ENCODE measurements at regions not wholly inside any gene's neighbourhood (a gene's known extent, or its start where the extent isn't known, plus 50 kb on each side); places are given as distances from the start of the nearest gene placed in this dataset.
"Not testable (repeated sequence)": the region's sequence is repeated elsewhere in the genome, so short reads cannot be mapped to it uniquely, and the experiment has no call there.

DNA sequence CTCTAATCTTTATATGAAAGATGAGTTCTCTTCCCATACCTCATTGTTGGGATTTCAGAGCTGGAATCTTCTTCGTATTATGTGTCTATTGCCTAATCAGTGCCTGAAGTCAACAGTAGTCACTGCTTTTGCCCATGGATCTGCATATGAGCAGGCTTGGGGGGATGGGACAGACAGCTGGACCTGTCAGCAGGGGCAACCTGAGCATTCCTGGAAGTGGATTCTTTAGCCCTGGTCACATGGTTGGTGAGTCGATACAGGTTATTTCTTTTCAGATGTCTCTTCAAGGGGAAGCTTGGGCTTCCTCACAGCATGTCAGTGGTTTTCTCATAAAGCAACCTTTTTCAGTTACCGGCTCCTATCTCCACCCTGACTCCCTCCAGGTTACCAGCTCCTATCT, 97.3 kb upstream of the RBM19 start:
- H3K9me3 Mint-ChIP-seq = no peaks in the 10 kb centered on the region
- H3K36me3 Mint-ChIP-seq = no peaks in the 10 kb centered on the region
- intact Hi-C loops (cut with micrococcal nuclease) = no loop called here
- CTCF ChIA-PET = no interaction called here
- peaks cover 5% of the 10 kb centered on the region for H3K27me3 Mint-ChIP-seq
- H3K4me1 Mint-ChIP-seq (ENCODE audit: low read depth) = no peaks in the 10 kb centered on the region
- DNase-seq = no peak
- no peak overlapping the region for H3K27ac Mint-ChIP-seq
- POLR2A ChIA-PET = no interaction called here
- H3K4me3 Mint-ChIP-seq = no peak overlapping the region

DNA sequence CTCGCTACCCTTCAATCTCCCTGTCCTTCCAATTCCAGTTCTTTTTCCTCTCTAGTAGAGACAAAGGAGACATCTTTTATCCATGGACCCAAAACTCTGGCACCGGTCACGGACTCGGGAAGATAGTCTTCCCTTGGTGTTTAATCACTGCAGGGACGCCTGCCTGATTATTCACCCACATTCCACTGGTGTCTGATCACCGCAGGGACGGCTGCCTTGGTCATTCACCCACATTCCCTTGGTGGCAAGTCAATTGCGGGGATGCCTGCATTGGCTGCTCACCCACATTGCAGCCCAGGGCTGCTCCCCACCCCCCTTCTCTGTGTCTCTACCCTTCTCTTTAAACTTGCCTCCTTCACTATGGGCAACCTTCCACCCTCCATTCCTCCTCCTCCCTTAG, 90.2 kb upstream of the RBM19 start:
- POLR2A ChIA-PET; H3K27ac Mint-ChIP-seq; H3K27me3 Mint-ChIP-seq; H3K9me3 Mint-ChIP-seq; H3K4me1 Mint-ChIP-seq (ENCODE audit: low read depth); intact Hi-C loops (cut with micrococcal nuclease); CTCF ChIA-PET; H3K36me3 Mint-ChIP-seq; H3K4me3 Mint-ChIP-seq; DNase-seq: not testable (repeated sequence)

DNA sequence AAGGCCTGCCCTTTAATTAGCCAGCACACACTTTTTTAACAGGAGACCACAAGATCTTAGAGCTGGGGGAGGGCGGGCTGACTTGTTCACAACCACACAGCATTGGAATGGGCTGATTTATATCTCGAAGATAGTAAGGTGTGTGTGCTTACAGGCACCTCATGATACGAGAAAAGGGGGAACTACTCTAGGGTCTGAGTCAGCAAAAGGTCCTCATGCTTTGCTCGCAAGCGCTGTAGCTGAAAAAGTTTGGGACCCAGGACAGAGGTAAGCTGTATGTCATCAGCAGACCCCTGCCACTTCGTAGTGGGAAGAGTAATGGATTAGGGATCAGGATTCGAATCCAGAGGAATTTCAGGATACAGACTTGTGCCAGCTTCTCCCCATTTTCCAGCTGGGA, 88.9 kb upstream of the RBM19 start:
- Mint-ChIP-seq H3K9me3 (no peaks in the 10 kb centered on the region), H3K4me3 (no peak overlapping the region), H3K4me1 (ENCODE audit: low read depth) (no peaks in the 10 kb centered on the region), H3K27ac (no peak overlapping the region), H3K27me3 (no peaks in the 10 kb centered on the region), H3K36me3 (no peaks in the 10 kb centered on the region)
- POLR2A ChIA-PET = no interaction called here
- intact Hi-C loops (cut with micrococcal nuclease) = no loop called here
- CTCF ChIA-PET = no interaction called here
- no peak for DNase-seq

DNA sequence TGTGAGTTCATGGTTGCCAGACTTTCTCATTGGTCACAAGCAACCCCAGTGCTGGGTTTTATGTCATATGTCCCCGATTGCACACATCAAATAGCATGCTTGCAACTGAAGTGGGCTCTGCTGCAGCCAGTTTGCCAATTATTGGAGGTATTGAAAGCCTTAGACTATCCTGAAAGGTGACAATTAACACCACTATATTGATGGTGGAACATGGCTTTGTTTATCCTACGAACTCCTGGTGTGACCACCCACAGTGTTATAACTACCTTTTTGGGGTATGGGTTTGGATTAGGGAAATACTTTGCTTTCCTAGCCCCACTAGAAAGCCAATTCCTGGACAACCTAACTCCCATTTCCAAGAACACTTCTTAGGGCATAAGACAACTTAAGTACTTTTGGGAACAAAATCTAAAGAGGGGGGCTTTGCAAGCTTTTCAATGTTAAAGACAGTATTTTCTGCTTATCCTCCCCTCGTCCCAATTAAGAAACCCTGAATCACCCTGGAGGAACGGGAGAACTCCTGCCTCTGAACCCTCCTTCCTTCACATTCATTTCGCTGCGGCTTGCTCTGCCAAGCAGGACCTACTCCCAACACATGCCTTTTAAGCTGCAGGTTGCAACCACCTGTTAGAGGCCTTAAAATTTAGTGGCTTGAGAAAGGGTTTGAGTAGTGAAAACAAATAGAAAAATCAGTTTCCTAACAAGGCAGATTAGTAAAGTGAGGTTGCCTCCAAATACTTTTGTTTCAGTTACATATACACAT, 80.3 kb upstream of the RBM19 start:
- Mint-ChIP-seq H3K27me3 (peaks cover 2% of the 10 kb centered on the region), H3K27ac (no peak overlapping the region), H3K36me3 (no peaks in the 10 kb centered on the region), H3K9me3 (no peaks in the 10 kb centered on the region), H3K4me1 (ENCODE audit: low read depth) (no peaks in the 10 kb centered on the region), H3K4me3 (no peak overlapping the region)
- DNase-seq = no peak
- ChIA-PET POLR2A (no interaction called here), CTCF (no interaction called here)
- intact Hi-C loops (cut with micrococcal nuclease) = no loop called here

DNA sequence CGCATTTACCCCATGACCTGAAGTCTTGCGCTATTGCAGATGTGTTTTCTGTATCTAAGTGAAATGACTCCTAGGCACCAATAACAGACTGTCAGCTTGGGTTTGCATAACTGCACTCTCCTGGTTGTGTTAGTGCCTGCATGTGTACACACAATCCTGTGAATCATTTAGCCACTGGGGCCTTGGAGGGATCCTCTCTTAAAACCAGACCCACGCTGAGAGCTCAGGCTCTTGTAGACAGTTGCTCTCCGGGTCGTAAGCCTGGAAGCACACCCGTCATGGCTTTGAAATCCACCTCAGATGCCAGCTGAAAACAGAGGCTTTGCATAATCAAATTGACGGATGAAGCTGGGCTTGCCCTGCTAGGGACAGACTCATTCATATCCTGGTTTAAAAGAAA, 79.2 kb upstream of the RBM19 start:
- no peak for DNase-seq
- POLR2A ChIA-PET = no interaction called here
- H3K27me3 Mint-ChIP-seq = peaks cover 2% of the 10 kb centered on the region
- intact Hi-C loops (cut with micrococcal nuclease) = no loop called here
- H3K9me3 Mint-ChIP-seq = no peaks in the 10 kb centered on the region
- CTCF ChIA-PET = no interaction called here
- H3K4me3 Mint-ChIP-seq = no peak overlapping the region
- no peak overlapping the region for H3K27ac Mint-ChIP-seq
- H3K4me1 Mint-ChIP-seq (ENCODE audit: low read depth) = no peaks in the 10 kb centered on the region
- no peaks in the 10 kb centered on the region for H3K36me3 Mint-ChIP-seq

DNA sequence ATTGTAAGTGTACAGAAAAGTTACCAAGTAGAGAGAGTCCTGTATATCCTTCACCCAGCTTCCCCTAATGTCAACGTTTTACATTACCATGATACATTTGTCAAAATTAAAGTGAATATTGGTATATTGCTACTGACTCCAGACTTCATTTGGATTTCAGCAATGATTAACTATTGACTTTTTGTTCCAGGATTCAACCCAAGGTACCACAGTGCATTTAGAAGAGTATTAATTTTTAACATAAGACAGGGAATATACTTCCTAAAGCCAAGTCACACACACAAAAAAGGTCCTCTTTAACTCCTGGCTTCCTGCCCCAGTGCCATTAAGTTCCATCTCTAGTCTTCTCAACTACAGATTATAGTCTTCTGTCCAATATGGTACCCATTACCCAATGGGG, 75.5 kb upstream of the RBM19 start:
- Mint-ChIP-seq H3K4me1 (ENCODE audit: low read depth) (no peaks in the 10 kb centered on the region), H3K9me3 (no peaks in the 10 kb centered on the region), H3K4me3 (no peak overlapping the region), H3K36me3 (no peaks in the 10 kb centered on the region), H3K27me3 (peaks cover 9% of the 10 kb centered on the region), H3K27ac (no peak overlapping the region)
- ChIA-PET CTCF (no interaction called here), POLR2A (no interaction called here)
- DNase-seq = no peak
- intact Hi-C loops (cut with micrococcal nuclease) = no loop called here

DNA sequence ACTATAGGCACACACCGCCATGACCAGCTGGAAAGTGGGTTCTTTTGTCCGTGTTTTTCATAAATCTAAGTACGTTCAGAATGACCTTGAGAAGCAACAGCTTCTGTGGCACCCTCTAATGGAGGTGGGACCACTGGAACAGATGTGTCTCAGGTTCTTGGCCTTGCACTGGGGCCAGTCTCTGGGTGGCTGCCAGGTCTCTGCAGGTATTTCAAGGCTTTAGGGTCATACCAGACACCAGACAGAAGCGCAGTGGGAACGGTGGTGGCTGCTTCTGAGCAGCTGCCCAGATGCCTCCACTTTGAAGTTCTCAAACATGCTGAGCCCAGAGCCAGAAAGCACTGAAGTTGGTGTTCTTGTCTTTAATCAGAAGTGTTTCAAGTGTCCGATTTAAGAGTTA, 75.0 kb upstream of the RBM19 start:
- Mint-ChIP-seq H3K4me1 (ENCODE audit: low read depth) (no peaks in the 10 kb centered on the region), H3K36me3 (no peaks in the 10 kb centered on the region), H3K4me3 (no peak overlapping the region), H3K27ac (no peak overlapping the region), H3K27me3 (peaks cover 9% of the 10 kb centered on the region), H3K9me3 (no peaks in the 10 kb centered on the region)
- POLR2A ChIA-PET = no interaction called here
- DNase-seq = no peak
- intact Hi-C loops (cut with micrococcal nuclease) = no loop called here
- CTCF ChIA-PET = no interaction called here

DNA sequence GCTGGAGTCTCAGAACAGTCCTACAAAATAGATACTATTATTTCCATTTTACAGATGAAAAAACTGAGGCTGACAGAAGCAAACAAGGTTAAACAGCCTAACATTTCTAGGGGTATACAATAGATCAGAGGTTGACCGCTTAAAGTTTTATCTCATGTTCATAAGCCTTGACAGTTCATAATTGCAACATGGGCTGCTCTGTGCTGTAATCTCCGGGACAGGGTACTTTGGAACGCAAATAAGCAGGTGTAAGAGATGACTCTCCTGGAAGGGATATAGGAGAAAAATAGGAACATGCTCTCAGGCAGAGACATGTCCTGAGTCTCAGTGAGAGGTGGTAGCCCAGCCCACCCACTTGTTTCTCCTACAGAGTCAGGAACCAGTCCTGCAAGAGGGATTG, 72.8 kb upstream of the RBM19 start:
- CTCF ChIA-PET = interaction anchor here (1.0 kb wide), 1 partner anchor 9 kb away, joined by 3 read pairs; no protein-coding TSS in a partner anchor
- Mint-ChIP-seq H3K9me3 (no peaks in the 10 kb centered on the region), H3K27me3 (peaks cover 8% of the 10 kb centered on the region), H3K4me3 (no peak overlapping the region), H3K36me3 (no peaks in the 10 kb centered on the region), H3K27ac (no peak overlapping the region), H3K4me1 (ENCODE audit: low read depth) (no peaks in the 10 kb centered on the region)
- DNase-seq = no peak
- POLR2A ChIA-PET = no interaction called here
- intact Hi-C loops (cut with micrococcal nuclease) = no loop called here

DNA sequence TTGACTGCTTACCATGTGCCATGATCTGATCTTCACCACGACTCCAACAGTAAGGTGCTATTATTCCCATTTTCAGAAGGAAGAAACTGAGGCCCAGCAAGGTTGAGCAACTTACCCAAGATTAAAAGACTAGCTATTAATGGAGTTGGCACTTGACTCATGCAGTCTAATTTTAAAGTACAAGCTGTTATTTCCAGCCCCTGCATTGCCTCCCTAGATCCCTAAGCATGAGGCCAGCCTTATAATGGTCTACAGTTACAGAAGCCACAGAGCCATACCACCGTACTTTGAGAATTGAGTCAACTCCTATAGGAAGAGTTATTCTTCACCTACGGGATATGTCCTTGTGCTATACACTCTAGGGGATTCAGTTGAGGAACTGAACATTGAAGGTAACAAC, 66.7 kb upstream of the RBM19 start:
- Mint-ChIP-seq H3K27ac (no peak overlapping the region), H3K9me3 (no peaks in the 10 kb centered on the region), H3K27me3 (peaks cover 6% of the 10 kb centered on the region), H3K4me1 (ENCODE audit: low read depth) (no peaks in the 10 kb centered on the region), H3K4me3 (no peak overlapping the region), H3K36me3 (no peaks in the 10 kb centered on the region)
- ChIA-PET CTCF (no interaction called here), POLR2A (no interaction called here)
- DNase-seq = no peak
- intact Hi-C loops (cut with micrococcal nuclease) = no loop called here

DNA sequence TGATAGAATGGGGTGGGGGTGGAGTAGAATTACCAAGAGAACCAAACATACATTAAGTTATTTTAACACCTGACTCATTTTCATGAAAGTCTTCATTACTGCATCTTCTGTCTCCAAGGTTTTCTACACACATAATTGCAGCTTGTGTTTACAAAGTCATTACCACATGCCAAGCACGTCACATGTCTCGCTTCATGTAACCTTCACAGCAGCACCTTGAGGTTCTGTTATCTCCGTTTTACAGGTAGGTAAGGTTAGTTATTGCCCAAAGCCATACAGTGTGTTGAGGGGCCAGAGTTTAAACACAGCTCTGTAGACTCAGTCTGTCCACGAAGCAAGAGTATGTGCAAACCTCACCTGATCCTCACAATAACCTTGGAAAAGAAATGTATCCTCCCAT, 64.3 kb upstream of the RBM19 start:
- Mint-ChIP-seq H3K4me3 (no peak overlapping the region), H3K4me1 (ENCODE audit: low read depth) (no peaks in the 10 kb centered on the region), H3K27ac (no peak overlapping the region), H3K9me3 (peaks cover 5% of the 10 kb centered on the region), H3K36me3 (no peaks in the 10 kb centered on the region), H3K27me3 (no peaks in the 10 kb centered on the region)
- ChIA-PET POLR2A (no interaction called here), CTCF (no interaction called here)
- intact Hi-C loops (cut with micrococcal nuclease) = no loop called here
- no peak for DNase-seq

DNA sequence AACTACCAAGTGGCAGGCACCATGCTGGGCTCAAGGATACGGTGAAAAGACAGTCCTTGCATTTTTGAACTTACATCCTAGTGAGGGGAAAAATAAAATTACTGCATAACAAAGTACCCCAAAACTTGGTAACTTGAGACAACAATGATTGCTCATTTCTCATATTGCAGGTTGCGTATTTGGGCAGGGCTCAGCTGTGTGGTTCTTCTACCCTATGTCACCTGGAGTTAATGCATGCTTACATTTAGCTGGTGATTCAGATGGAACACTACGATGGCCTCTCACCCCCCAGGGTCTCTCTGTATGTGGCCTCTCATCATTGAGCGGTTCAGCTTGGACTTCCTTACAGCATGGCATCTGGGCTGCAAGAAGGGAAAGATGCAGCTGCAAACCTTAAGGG, 60.7 kb upstream of the RBM19 start:
- no peaks in the 10 kb centered on the region for H3K36me3 Mint-ChIP-seq
- H3K27me3 Mint-ChIP-seq = peaks cover 2% of the 10 kb centered on the region
- ChIA-PET CTCF (no interaction called here), POLR2A (no interaction called here)
- no peak overlapping the region for H3K27ac Mint-ChIP-seq
- H3K4me3 Mint-ChIP-seq = no peak overlapping the region
- H3K9me3 Mint-ChIP-seq = peaks cover 5% of the 10 kb centered on the region
- intact Hi-C loops (cut with micrococcal nuclease) = no loop called here
- DNase-seq = no peak
- no peaks in the 10 kb centered on the region for H3K4me1 Mint-ChIP-seq (ENCODE audit: low read depth)

DNA sequence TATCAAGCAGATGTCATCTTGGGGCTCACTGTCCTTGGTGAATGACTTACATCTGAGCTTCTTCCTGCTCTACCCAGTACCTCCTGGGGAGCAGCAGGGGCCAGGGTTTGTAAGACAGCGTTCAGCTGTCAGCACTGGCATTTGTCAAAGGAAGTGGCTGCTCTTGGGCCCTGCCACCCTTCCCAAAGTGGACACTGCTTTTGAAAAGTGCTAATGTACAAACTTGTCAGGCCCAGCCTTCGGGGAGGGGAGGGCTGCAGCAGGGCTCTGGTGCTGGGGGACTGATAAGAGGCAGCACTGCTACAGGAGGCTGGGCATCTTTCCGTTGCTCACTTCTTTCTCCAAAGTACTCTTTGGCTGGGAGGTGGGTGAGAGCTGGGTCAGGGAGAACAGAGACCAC, 59.8 kb upstream of the RBM19 start:
- ChIA-PET POLR2A (no interaction called here), CTCF (interaction anchor here (1.2 kb wide), 1 partner anchor 484 kb away, joined by 3 read pairs; no protein-coding TSS in a partner anchor)
- peaks cover 5% of the 10 kb centered on the region for H3K9me3 Mint-ChIP-seq
- intact Hi-C loops (cut with micrococcal nuclease) = no loop called here
- DNase-seq = no peak
- H3K4me3 Mint-ChIP-seq = no peak overlapping the region
- peaks cover 2% of the 10 kb centered on the region for H3K27me3 Mint-ChIP-seq
- no peaks in the 10 kb centered on the region for H3K36me3 Mint-ChIP-seq
- H3K27ac Mint-ChIP-seq = no peak overlapping the region
- H3K4me1 Mint-ChIP-seq (ENCODE audit: low read depth) = no peaks in the 10 kb centered on the region

DNA sequence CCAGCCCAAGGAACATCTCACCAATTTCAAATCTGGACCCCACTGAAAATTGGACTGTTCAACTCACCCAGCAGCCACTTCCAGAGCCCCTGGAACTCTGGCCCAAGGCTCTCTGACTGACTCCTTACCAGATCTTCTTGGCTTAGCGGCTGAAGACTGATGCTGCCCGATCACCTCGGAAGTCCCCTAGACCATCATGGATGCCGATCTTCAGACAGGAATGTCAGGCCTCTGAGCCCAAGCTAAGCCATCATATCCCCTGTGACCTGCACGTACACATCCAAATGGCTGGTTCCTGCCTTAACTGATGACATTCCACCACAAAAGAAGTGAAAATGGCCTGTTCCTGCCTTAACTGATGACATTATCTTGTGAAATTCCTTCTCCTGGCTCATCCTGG, 56.0 kb upstream of the RBM19 start:
- H3K9me3 Mint-ChIP-seq; CTCF ChIA-PET; H3K27me3 Mint-ChIP-seq; H3K4me1 Mint-ChIP-seq (ENCODE audit: low read depth); H3K4me3 Mint-ChIP-seq; H3K36me3 Mint-ChIP-seq; DNase-seq; POLR2A ChIA-PET; intact Hi-C loops (cut with micrococcal nuclease); H3K27ac Mint-ChIP-seq: not testable (repeated sequence)

All from activated CD4-positive, alpha-beta memory T cell treated with anti-CD3 and anti-CD28 coated beads for 36 hours (primary cell).